OCI-LY1 (cell line): ENCODE measurements at regions not wholly inside any gene's neighbourhood (a gene's known extent, or its start where the extent isn't known, plus 50 kb on each side); places are given as distances from the start of the nearest gene placed in this dataset.

Experiments
- H2AFZ ChIP-seq: fragments of 200-600 bp; sonication (generic), shearing (Covaris generic); 2 replicates; pipeline ENCODE4 v1.6.0; 2014; ENCODE audit warnings: antibody characterized with exemption, mild to moderate bottlenecking, low read length
- H3F3A ChIP-seq: fragments of 200-600 bp; sonication (generic), shearing (Covaris generic); 2 replicates; pipeline ENCODE4 v1.6.0; 2014; ENCODE audit warnings: mild to moderate bottlenecking, antibody characterized with exemption, low read length, moderate library complexity; ENCODE audit not compliant: insufficient read depth
- H3K27ac ChIP-seq: fragments of 200-600 bp; sonication (generic); 2 replicates; pipeline ENCODE4 v1.5.1; 2014; ENCODE audit warnings: low read length, mixed run types, mild to moderate bottlenecking, low read depth; ENCODE audit not compliant: poor library complexity, severe bottlenecking
- H3K27me3 ChIP-seq: fragments of 200-600 bp; sonication (generic); 2 replicates; pipeline ENCODE4 v1.6.0; 2014; ENCODE audit warnings: antibody characterized with exemption, mild to moderate bottlenecking, low read length, moderate library complexity; ENCODE audit not compliant: insufficient read depth
- H3K36me3 ChIP-seq: fragments of 200-600 bp; sonication (generic); 2 replicates; pipeline ENCODE4 v1.6.1; 2014; ENCODE audit warnings: mild to moderate bottlenecking, antibody characterized with exemption, low read length, moderate library complexity, mixed read lengths; ENCODE audit not compliant: insufficient read depth
- H3K4me1 ChIP-seq: fragments of 200-600 bp; sonication (generic); 2 replicates; pipeline ENCODE4 v1.5.1; 2014; ENCODE audit warnings: mild to moderate bottlenecking, low read length, moderate library complexity; ENCODE audit not compliant: insufficient read depth, severe bottlenecking
- H3K4me2 ChIP-seq: fragments of 200-600 bp; sonication (generic), shearing (Covaris generic); 2 replicates; pipeline ENCODE4 v1.6.1; 2014; ENCODE audit warnings: low read length
- H3K4me3 ChIP-seq: fragments of 200-600 bp; sonication (generic); 2 replicates; pipeline ENCODE4 v1.5.1; 2014; ENCODE audit warnings: low read length, low read depth, mild to moderate bottlenecking, mixed read lengths; ENCODE audit not compliant: poor library complexity, severe bottlenecking
- H3K79me2 ChIP-seq: fragments of 200-600 bp; shearing (Covaris generic); 2 replicates; pipeline ENCODE4 v1.6.1; 2016; ENCODE audit warnings: mixed run types, low read length, mixed read lengths; ENCODE audit not compliant: insufficient read depth
- H3K9ac ChIP-seq: fragments of 200-600 bp; sonication (generic), shearing (Covaris generic); 2 replicates; pipeline ENCODE4 v1.6.1; 2014; ENCODE audit warnings: mild to moderate bottlenecking, low read length, mixed read lengths
- H3K9me2 ChIP-seq: fragments of 200-600 bp; sonication (generic), shearing (Covaris generic); 2 replicates; pipeline ENCODE4 v1.6.1; 2014; ENCODE audit warnings: low read depth, mild to moderate bottlenecking, low read length, mixed read lengths
- H3K9me3 ChIP-seq: fragments of 200-600 bp; shearing (Covaris generic); 2 replicates; pipeline ENCODE4 v1.6.1; 2014; ENCODE audit warnings: low read length, mixed read lengths
- H4K20me1 ChIP-seq: fragments of 200-600 bp; sonication (generic), shearing (Covaris generic); 2 replicates; pipeline ENCODE4 v1.6.0; 2016; ENCODE audit warnings: mild to moderate bottlenecking, low read length; ENCODE audit not compliant: insufficient read depth
- CTCF ChIP-seq: fragments of 200-600 bp; sonication (generic), shearing (Covaris generic); IDR thresholded peaks from 2 replicates; pipeline ENCODE4 v1.5.1; 2017; ENCODE audit warnings: mild to moderate bottlenecking, antibody characterized with exemption, low read length, moderate library complexity, mixed read lengths
- EZH2 ChIP-seq: fragments of 200-600 bp; sonication (generic), shearing (Covaris generic); IDR thresholded peaks from 2 replicates; pipeline ENCODE4 v1.8.0; 2017; ENCODE audit warnings: borderline replicate concordance, mixed run types, mild to moderate bottlenecking, antibody characterized with exemption, low read length, moderate library complexity, mixed read lengths

GRCh38 chr1:230587061-230587460 is 55.2 kb upstream of the COG2 start:
- TF ChIP-seq CTCF (no peak), EZH2 (no peak)
- H3K27me3 ChIP-seq: no peaks in the 10 kb centered on the region
- no peaks in the 10 kb centered on the region for H3K9me2 ChIP-seq
- no peaks in the 10 kb centered on the region for H3K36me3 ChIP-seq
- H3K27ac ChIP-seq: no peak overlapping the region
- H3K79me2 ChIP-seq: no peaks in the 10 kb centered on the region
- H3K4me1 ChIP-seq: no peaks in the 10 kb centered on the region
- H3F3A ChIP-seq: no peaks in the 10 kb centered on the region
- H3K4me2 ChIP-seq: no peak overlapping the region
- H3K9ac ChIP-seq: no peak overlapping the region
- no peak overlapping the region for H2AFZ ChIP-seq
- no peak overlapping the region for H3K4me3 ChIP-seq
- no peaks in the 10 kb centered on the region for H4K20me1 ChIP-seq
- no peaks in the 10 kb centered on the region for H3K9me3 ChIP-seq

- TF ChIP-seq EZH2: no peak
- TF ChIP-seq CTCF: no peak
Measured at GRCh38 chr1:230584660-230585059, 57.6 kb upstream of the COG2 start.

GRCh38 chr1:230581446-230582079 is 60.7 kb upstream of the COG2 start:
- Histone ChIP-seq H3K79me2 (no peaks in the 10 kb centered on the region), H3K9ac (no peak overlapping the region), H3K27ac (no peak overlapping the region), H3K4me3 (no peak overlapping the region), H4K20me1 (no peaks in the 10 kb centered on the region), H3K9me2 (no peaks in the 10 kb centered on the region), H3K4me1 (no peaks in the 10 kb centered on the region), H3K36me3 (no peaks in the 10 kb centered on the region; the same call in 1 of the 2 replicates), H3K27me3 (no peaks in the 10 kb centered on the region; the same call in 1 of the 2 replicates), H2AFZ (no peak overlapping the region), H3F3A (no peaks in the 10 kb centered on the region), H3K9me3 (no peaks in the 10 kb centered on the region), H3K4me2 (no peak overlapping the region)
- TF ChIP-seq EZH2 (no peak), CTCF (no peak; the same call in 1 of the 2 replicates)

More at GRCh38 chr1:230584660-230585059, 57.6 kb upstream of the COG2 start:
- Histone ChIP-seq H3K9ac (no peak overlapping the region), H3K9me2 (no peaks in the 10 kb centered on the region), H3K27me3 (no peaks in the 10 kb centered on the region; the same call in 1 of the 2 replicates), H3F3A (no peaks in the 10 kb centered on the region), H4K20me1 (no peaks in the 10 kb centered on the region), H2AFZ (no peak overlapping the region), H3K4me3 (no peak overlapping the region), H3K4me2 (no peak overlapping the region), H3K9me3 (no peaks in the 10 kb centered on the region), H3K36me3 (no peaks in the 10 kb centered on the region; the same call in 1 of the 2 replicates), H3K79me2 (no peaks in the 10 kb centered on the region), H3K4me1 (no peaks in the 10 kb centered on the region), H3K27ac (no peak overlapping the region)
